ENCODE measurements at regions not wholly inside any gene's neighbourhood (a gene's known extent, or its start where the extent isn't known, plus 50 kb on each side); places are given as distances from the start of the nearest gene placed in this dataset.

- TF ChIP-seq REST (IDR thresholded peaks at IDR 0.05; ENCODE audit: insufficient replicate concordance, low read depth) (no peak), SPI1 (IDR thresholded peaks at IDR 0.05; ENCODE audit: borderline replicate concordance, low read depth) (no peak), GABPA (IDR thresholded peaks at IDR 0.05; ENCODE audit: low read depth) (no peak), POLR2AphosphoS5 (IDR thresholded peaks at IDR 0.05; ENCODE audit: low read depth) (no peak), CTCF (IDR thresholded peaks at IDR 0.05; ENCODE audit: insufficient read depth, low read length) (no peak)
- no peak overlapping the region for H3K27ac ChIP-seq (replicated peaks)
- no peak for DNase-seq (ENCODE audit: low read depth in 1 of 2, low spot score in 1 of 2)
Observed at GRCh38 chr3:59653405-59654122, 603.7 kb upstream of the CFAP20DC start.

GRCh38 chr3:59644479-59645402 lies 594.9 kb upstream of the CFAP20DC start:
- Histone ChIP-seq H3K27ac (replicated peaks) (no peak overlapping the region), H3K4me3 (replicated peaks; ENCODE audit: insufficient read depth, low read length) (no peak overlapping the region), H3K27me3 (ENCODE audit: insufficient read depth, poor library complexity, severe bottlenecking) (no peaks in the 10 kb centered on the region)
- DNase-seq (ENCODE audit: low read depth in 1 of 2, low spot score in 1 of 2) = no peak
- TF ChIP-seq REST (IDR thresholded peaks at IDR 0.05; ENCODE audit: insufficient replicate concordance, low read depth) (no peak), CTCF (IDR thresholded peaks at IDR 0.05; ENCODE audit: insufficient read depth, low read length) (no peak), SPI1 (IDR thresholded peaks at IDR 0.05; ENCODE audit: borderline replicate concordance, low read depth) (no peak), GABPA (IDR thresholded peaks at IDR 0.05; ENCODE audit: low read depth) (no peak), POLR2AphosphoS5 (IDR thresholded peaks at IDR 0.05; ENCODE audit: low read depth) (no peak)

More at GRCh38 chr3:59653405-59654122, 603.7 kb upstream of the CFAP20DC start:
- Histone ChIP-seq H3K4me3 (replicated peaks; ENCODE audit: insufficient read depth, low read length) (no peak overlapping the region), H3K27me3 (ENCODE audit: insufficient read depth, poor library complexity, severe bottlenecking) (no peaks in the 10 kb centered on the region)

GRCh38 chr3:59641169-59641899 lies 591.5 kb upstream of the CFAP20DC start:
- H3K4me3 ChIP-seq (replicated peaks; ENCODE audit: insufficient read depth, low read length) = no peak overlapping the region

More at GRCh38 chr3:59641169-59641899, 591.5 kb upstream of the CFAP20DC start:
- no peak for DNase-seq (ENCODE audit: low read depth in 1 of 2, low spot score in 1 of 2)
- Histone ChIP-seq H3K27ac (replicated peaks) (no peak overlapping the region), H3K27me3 (ENCODE audit: insufficient read depth, poor library complexity, severe bottlenecking) (no peaks in the 10 kb centered on the region)
- TF ChIP-seq GABPA (IDR thresholded peaks at IDR 0.05; ENCODE audit: low read depth) (no peak), SPI1 (IDR thresholded peaks at IDR 0.05; ENCODE audit: borderline replicate concordance, low read depth) (no peak), CTCF (IDR thresholded peaks at IDR 0.05; ENCODE audit: insufficient read depth, low read length) (no peak), POLR2AphosphoS5 (IDR thresholded peaks at IDR 0.05; ENCODE audit: low read depth) (no peak), REST (IDR thresholded peaks at IDR 0.05; ENCODE audit: insufficient replicate concordance, low read depth) (no peak)

All from HL-60 (cell line).